CD8-positive, alpha-beta memory T cell (primary cell): ENCODE measurements at regions not wholly inside any gene's neighbourhood (a gene's known extent, or its start where the extent isn't known, plus 50 kb on each side); places are given as distances from the start of the nearest gene placed in this dataset.

Experiments
- CTCF ChIA-PET: fragments of 350-600 bp; sonication (Branson Sonifier 250); formaldehyde crosslinking; loops from one replicate; lab custom pipeline; 2021; ENCODE audit warnings: antibody characterized with exemption; lab: Charles Lee
- POLR2A ChIA-PET: fragments of 350-600 bp; sonication (Branson Sonifier 250); formaldehyde crosslinking; loops from one replicate; lab custom pipeline; 2021; ENCODE audit warnings: antibody characterized with exemption; lab: Charles Lee
- DNase-seq, 5 donors: peaks; one replicate each; pipeline versions ENCODE4 v3.0.0 to v3.0.0-alpha.2; 2020 to 2022; ENCODE audit warnings: mixed read lengths in 1 of 5
- H3K27ac ChIP-seq: one replicate; pipeline ENCODE4 v1.7.0; 2013; ENCODE audit warnings: low read depth, mild to moderate bottlenecking, low read length, moderate library complexity
- H3K27me3 ChIP-seq: 2 replicates; pipeline ENCODE4 v1.7.0; 2013; ENCODE audit warnings: low read length, mild to moderate bottlenecking; ENCODE audit not compliant: insufficient read depth, poor library complexity, severe bottlenecking
- H3K36me3 ChIP-seq: 2 replicates; pipeline ENCODE4 v1.7.0; 2013; ENCODE audit warnings: mild to moderate bottlenecking, low read length, moderate library complexity; ENCODE audit not compliant: insufficient read depth
- H3K4me1 ChIP-seq: 2 replicates; pipeline ENCODE4 v1.7.0; 2013; ENCODE audit warnings: mild to moderate bottlenecking, low read length, moderate library complexity; ENCODE audit not compliant: insufficient read depth
- H3K4me3 ChIP-seq: 2 replicates; pipeline ENCODE4 v1.7.0; 2013; ENCODE audit warnings: mild to moderate bottlenecking, low read length
- H3K9me3 ChIP-seq: 2 replicates; pipeline ENCODE4 v1.7.0; 2013; ENCODE audit warnings: mild to moderate bottlenecking, low read length
- H3K27ac Mint-ChIP-seq, 8 donors: one replicate each; pipeline ENCODE4 v1.8.0; 2020 to 2021; ENCODE audit warnings: mixed read lengths in 8 of 8, mild to moderate bottlenecking in 6 of 8, inconsistent platforms in 3 of 8, moderate library complexity in 3 of 8
- H3K27me3 Mint-ChIP-seq, 2 donors: one replicate each; pipeline ENCODE4 v1.8.0; 2020 to 2021; ENCODE audit warnings: mixed read lengths in 2 of 2, mild to moderate bottlenecking in 1 of 2, moderate library complexity in 1 of 2
- H3K36me3 Mint-ChIP-seq, 3 donors: one replicate each; pipeline ENCODE4 v1.8.0; 2020 to 2021; ENCODE audit warnings: mixed read lengths in 3 of 3, inconsistent platforms in 1 of 3, mild to moderate bottlenecking in 1 of 3
- H3K4me1 Mint-ChIP-seq, 3 donors: one replicate each; pipeline ENCODE4 v1.8.0; 2020 to 2021; ENCODE audit warnings: mixed read lengths in 3 of 3, inconsistent platforms in 1 of 3, mild to moderate bottlenecking in 1 of 3
- H3K4me3 Mint-ChIP-seq, 7 donors: one replicate each; pipeline ENCODE4 v1.8.0; 2020 to 2021; ENCODE audit warnings: mixed read lengths in 7 of 7, mild to moderate bottlenecking in 6 of 7, moderate library complexity in 4 of 7, inconsistent platforms in 2 of 7
- H3K9me3 Mint-ChIP-seq, 5 donors: one replicate each; pipeline ENCODE4 v1.8.0; 2020 to 2022; ENCODE audit warnings: mixed read lengths in 5 of 5, mild to moderate bottlenecking in 3 of 5, moderate library complexity in 2 of 5, inconsistent platforms in 1 of 5

DNA sequence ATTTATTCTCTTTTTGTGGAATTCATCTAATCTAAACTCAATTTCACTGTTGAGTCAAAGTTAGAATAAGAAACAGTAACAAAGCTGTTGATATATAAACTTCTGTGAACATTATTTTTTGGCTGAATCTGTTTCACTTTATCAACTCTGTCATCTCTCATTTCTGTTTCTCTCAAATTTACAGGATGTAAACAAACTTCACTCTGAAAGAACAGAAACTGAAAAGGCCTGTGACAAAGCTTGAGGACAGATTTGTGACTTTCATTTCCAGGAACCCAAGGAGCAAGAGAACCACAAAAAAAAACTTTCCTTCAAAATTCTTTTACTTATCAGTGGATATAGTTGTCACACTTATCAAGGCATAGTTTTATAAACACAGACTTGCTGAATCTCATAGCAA, 447.9 kb upstream of the OPRM1 start:
- H3K9me3 ChIP-seq, result no peaks in the 10 kb centered on the region
- H3K4me3 Mint-ChIP-seq, result no peak overlapping the region
- no peaks in the 10 kb centered on the region for H3K4me1 ChIP-seq
- H3K9me3 Mint-ChIP-seq, result peaks cover 2 to 7% (median 2%) of the 10 kb centered on the region in 5 donors
- H3K27ac Mint-ChIP-seq, result no peak overlapping the region
- H3K27me3 ChIP-seq, result no peaks in the 10 kb centered on the region
- H3K4me1 Mint-ChIP-seq, result no peaks in the 10 kb centered on the region
- no peak for DNase-seq
- no peaks in the 10 kb centered on the region for H3K27me3 Mint-ChIP-seq
- H3K36me3 Mint-ChIP-seq, result no peaks in the 10 kb centered on the region
- H3K27ac ChIP-seq, result no peak overlapping the region
- no peak overlapping the region for H3K4me3 ChIP-seq
- H3K36me3 ChIP-seq, result no peaks in the 10 kb centered on the region
- ChIA-PET POLR2A (no interaction called here), CTCF (no interaction called here)

DNA sequence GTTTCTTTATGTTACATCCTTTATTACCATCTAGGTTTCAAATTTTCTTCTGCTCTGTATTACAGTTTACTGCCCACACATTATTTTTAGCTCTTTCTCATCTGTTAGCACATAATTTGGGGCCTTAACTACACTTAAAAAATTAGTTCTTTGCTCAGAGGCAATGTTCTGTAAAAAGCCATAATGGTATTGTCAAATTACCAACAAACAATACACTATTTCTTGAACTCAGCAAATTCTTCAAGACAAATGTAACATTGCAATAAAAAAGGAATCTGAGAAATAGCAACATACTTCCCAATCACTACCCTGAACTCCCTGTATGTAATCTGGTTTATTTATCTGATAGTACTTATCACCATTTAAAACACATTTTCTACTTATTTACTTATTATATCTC, 448.6 kb upstream of the OPRM1 start:
- H3K9me3 Mint-ChIP-seq, result peaks cover 2 to 7% (median 2%) of the 10 kb centered on the region in 5 donors
- H3K4me1 Mint-ChIP-seq, result no peaks in the 10 kb centered on the region
- ChIA-PET POLR2A (no interaction called here), CTCF (no interaction called here)
- no peak overlapping the region for H3K27ac Mint-ChIP-seq
- no peak for DNase-seq
- H3K36me3 ChIP-seq, result no peaks in the 10 kb centered on the region
- H3K4me1 ChIP-seq, result no peaks in the 10 kb centered on the region
- no peaks in the 10 kb centered on the region for H3K36me3 Mint-ChIP-seq
- H3K9me3 ChIP-seq, result no peaks in the 10 kb centered on the region
- H3K27me3 ChIP-seq, result no peaks in the 10 kb centered on the region
- no peak overlapping the region for H3K4me3 ChIP-seq
- no peak overlapping the region for H3K27ac ChIP-seq
- no peak overlapping the region for H3K4me3 Mint-ChIP-seq
- H3K27me3 Mint-ChIP-seq, result no peaks in the 10 kb centered on the region

DNA sequence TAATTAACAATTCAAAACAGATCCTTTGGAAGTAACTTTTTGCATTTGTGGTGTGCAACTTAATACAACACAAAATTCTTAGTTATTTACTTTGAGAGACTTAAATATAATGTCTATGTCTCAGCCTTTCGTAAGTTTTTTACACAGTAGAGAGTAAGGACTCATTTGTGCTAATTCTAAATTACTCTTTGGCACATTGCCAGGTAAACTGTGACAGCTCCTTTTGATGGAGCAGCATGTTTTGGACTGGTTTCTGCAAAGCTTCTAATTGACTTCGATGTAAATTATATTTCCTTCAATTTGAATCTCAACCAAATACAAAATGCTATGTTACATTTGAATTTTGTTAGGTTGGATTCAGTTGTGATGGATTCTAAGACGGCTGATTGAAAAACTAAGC, 450.7 kb upstream of the OPRM1 start:
- no peaks in the 10 kb centered on the region for H3K36me3 ChIP-seq
- H3K27ac ChIP-seq, result no peak overlapping the region
- no peaks in the 10 kb centered on the region for H3K4me1 ChIP-seq
- no peak overlapping the region for H3K27ac Mint-ChIP-seq
- ChIA-PET POLR2A (no interaction called here), CTCF (no interaction called here)
- peaks cover 0 to 7% (median 2%) of the 10 kb centered on the region in 5 donors for H3K9me3 Mint-ChIP-seq
- H3K4me3 ChIP-seq, result no peak overlapping the region
- no peak for DNase-seq
- no peak overlapping the region for H3K4me3 Mint-ChIP-seq
- no peaks in the 10 kb centered on the region for H3K27me3 ChIP-seq
- H3K4me1 Mint-ChIP-seq, result no peaks in the 10 kb centered on the region
- no peaks in the 10 kb centered on the region for H3K36me3 Mint-ChIP-seq
- H3K9me3 ChIP-seq, result no peaks in the 10 kb centered on the region
- no peaks in the 10 kb centered on the region for H3K27me3 Mint-ChIP-seq

DNA sequence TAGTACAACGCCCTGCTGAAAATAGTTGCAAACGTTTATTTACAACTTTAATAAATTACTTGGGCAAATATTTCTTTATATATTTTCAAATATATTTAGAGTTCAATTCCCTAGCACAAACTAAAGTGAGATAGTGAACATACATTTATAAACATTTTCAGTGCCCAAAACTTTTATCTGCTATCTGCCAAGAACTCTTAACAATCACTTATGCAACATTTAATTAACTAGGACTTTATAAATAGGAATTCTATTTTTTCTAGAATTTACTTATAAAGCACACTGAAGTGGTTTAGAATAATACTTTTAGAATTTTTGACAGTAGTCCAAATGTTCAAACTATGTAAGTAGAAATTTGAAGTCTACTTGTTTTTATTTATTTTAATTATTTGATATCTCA, 452.6 kb upstream of the RGS17 start:
- no peaks in the 10 kb centered on the region for H3K36me3 Mint-ChIP-seq
- no peak overlapping the region for H3K27ac Mint-ChIP-seq
- no peak for DNase-seq
- no peak overlapping the region for H3K4me3 Mint-ChIP-seq
- H3K4me1 Mint-ChIP-seq, result no peaks in the 10 kb centered on the region
- Histone ChIP-seq H3K27ac (no peak overlapping the region), H3K27me3 (no peaks in the 10 kb centered on the region), H3K4me1 (no peaks in the 10 kb centered on the region), H3K9me3 (no peaks in the 10 kb centered on the region), H3K4me3 (no peak overlapping the region), H3K36me3 (no peaks in the 10 kb centered on the region)
- no peaks in the 10 kb centered on the region for H3K27me3 Mint-ChIP-seq
- ChIA-PET CTCF (no interaction called here), POLR2A (no interaction called here)
- peaks cover 0 to 9% (median 1%) of the 10 kb centered on the region in 5 donors for H3K9me3 Mint-ChIP-seq

DNA sequence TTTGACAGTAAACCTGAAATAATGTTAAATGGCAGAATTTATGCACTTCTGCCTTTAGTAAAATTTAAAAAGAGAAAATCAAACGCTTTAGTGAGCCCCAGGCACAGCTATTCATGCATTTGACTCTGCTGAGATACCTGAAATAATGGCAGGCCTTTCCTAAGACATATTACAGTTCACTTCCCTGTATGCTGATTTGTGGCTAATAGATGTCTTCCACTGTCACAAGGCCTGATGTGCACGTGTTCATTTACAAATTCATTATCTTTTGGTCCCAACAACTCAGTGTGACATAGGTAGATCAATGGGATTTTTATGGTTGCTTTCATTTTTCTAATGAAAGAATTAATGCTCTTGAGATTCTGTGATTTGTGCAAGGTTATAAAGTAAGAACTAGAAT, 449.7 kb upstream of the RGS17 start:
- peaks cover 0 to 12% (median 5%) of the 10 kb centered on the region in 5 donors for H3K9me3 Mint-ChIP-seq
- ChIA-PET POLR2A (no interaction called here), CTCF (no interaction called here)
- H3K36me3 Mint-ChIP-seq, result no peaks in the 10 kb centered on the region
- Histone ChIP-seq H3K4me1 (no peaks in the 10 kb centered on the region), H3K36me3 (no peaks in the 10 kb centered on the region), H3K9me3 (no peaks in the 10 kb centered on the region), H3K27me3 (no peaks in the 10 kb centered on the region), H3K4me3 (no peak overlapping the region), H3K27ac (no peak overlapping the region)
- no peak overlapping the region for H3K27ac Mint-ChIP-seq
- no peak overlapping the region for H3K4me3 Mint-ChIP-seq
- no peak for DNase-seq
- H3K27me3 Mint-ChIP-seq, result no peaks in the 10 kb centered on the region
- H3K4me1 Mint-ChIP-seq, result no peaks in the 10 kb centered on the region

DNA sequence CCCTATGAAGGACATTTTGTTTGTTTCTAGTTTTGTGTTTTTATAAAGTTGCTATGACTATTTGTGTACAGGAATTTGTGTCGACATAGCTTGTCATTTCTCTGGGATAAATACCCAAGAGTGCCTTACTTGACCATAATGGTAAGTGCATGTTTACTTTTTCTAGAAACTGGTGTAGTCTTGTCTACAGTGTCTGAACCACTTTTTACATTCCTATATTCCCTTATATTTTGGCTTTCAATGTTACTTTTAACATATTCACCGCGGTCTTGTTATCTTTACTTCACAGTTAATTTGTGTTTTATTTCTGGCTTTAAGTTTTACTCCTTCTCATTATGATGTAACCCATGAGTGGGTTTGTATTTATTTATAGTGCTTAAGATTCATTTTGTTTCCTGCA, 444.4 kb upstream of the RGS17 start:
- Histone ChIP-seq H3K36me3 (no peaks in the 10 kb centered on the region), H3K9me3 (no peaks in the 10 kb centered on the region), H3K27me3 (no peaks in the 10 kb centered on the region), H3K4me3 (no peak overlapping the region), H3K27ac (no peak overlapping the region), H3K4me1 (no peaks in the 10 kb centered on the region)
- CTCF ChIA-PET, result no interaction called here
- H3K27ac Mint-ChIP-seq, result no peak overlapping the region
- H3K4me3 Mint-ChIP-seq, result no peak overlapping the region
- H3K4me1 Mint-ChIP-seq, result no peaks in the 10 kb centered on the region
- POLR2A ChIA-PET, result no interaction called here
- peaks cover 0 to 24% (median 11%) of the 10 kb centered on the region in 5 donors for H3K9me3 Mint-ChIP-seq
- H3K27me3 Mint-ChIP-seq, result no peaks in the 10 kb centered on the region
- DNase-seq, result no peak
- H3K36me3 Mint-ChIP-seq, result no peaks in the 10 kb centered on the region

DNA sequence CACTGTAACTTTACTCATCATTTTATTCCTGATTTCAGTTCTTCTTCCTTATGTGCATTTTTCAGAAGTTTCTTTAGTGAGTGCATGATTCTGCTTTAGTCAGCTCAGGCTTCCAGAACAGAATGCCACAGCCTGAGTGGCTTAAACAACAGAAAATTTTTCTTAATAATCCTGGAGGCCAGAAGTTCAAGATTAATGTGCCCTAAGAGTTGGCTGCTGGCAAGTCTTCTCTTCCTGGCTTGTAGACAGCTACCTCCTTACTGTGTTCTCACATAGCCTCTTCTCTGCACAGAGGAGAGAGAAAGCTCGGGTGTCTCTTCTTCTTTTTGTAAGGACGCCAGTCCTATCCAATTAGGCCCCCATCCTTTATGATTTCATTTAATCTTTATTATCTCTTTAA, 443.1 kb upstream of the RGS17 start:
- no peaks in the 10 kb centered on the region for H3K36me3 ChIP-seq
- H3K27me3 Mint-ChIP-seq, result no peaks in the 10 kb centered on the region
- H3K27ac Mint-ChIP-seq, result no peak overlapping the region
- no peaks in the 10 kb centered on the region for H3K36me3 Mint-ChIP-seq
- H3K9me3 Mint-ChIP-seq, result peaks cover 0 to 24% (median 9%) of the 10 kb centered on the region in 5 donors
- H3K27ac ChIP-seq, result no peak overlapping the region
- ChIA-PET CTCF (no interaction called here), POLR2A (no interaction called here)
- no peak overlapping the region for H3K4me3 ChIP-seq
- no peak for DNase-seq
- H3K27me3 ChIP-seq, result no peaks in the 10 kb centered on the region
- H3K4me1 ChIP-seq, result no peaks in the 10 kb centered on the region
- H3K9me3 ChIP-seq, result no peaks in the 10 kb centered on the region
- H3K4me1 Mint-ChIP-seq, result no peaks in the 10 kb centered on the region
- no peak overlapping the region for H3K4me3 Mint-ChIP-seq

DNA sequence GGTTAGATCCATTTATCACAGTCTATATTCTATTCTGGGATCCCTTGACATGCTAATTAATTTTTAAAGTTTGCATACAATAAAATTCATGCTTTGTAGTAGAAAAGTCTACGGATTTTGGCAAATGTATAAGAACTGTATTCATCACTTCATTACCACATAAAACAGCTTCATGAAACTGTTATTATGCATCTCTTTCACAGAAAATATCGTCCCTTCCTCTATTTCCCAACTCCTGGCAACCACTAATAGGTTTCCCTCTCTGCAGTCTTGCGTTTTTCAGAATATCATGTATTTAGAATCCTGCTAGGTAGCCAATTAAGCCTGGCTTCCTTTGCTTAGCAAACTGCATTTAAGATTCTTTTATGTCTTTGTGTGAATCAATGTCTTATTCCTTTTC, 441.3 kb upstream of the RGS17 start:
- Mint-ChIP-seq H3K27ac (no peak overlapping the region), H3K4me3 (no peak overlapping the region), H3K27me3 (no peaks in the 10 kb centered on the region), H3K36me3 (no peaks in the 10 kb centered on the region), H3K9me3 (peaks cover 0 to 18% (median 6%) of the 10 kb centered on the region in 5 donors), H3K4me1 (no peaks in the 10 kb centered on the region)
- Histone ChIP-seq H3K9me3 (no peaks in the 10 kb centered on the region), H3K27me3 (no peaks in the 10 kb centered on the region), H3K4me1 (no peaks in the 10 kb centered on the region), H3K4me3 (no peak overlapping the region), H3K27ac (no peak overlapping the region), H3K36me3 (no peaks in the 10 kb centered on the region)
- CTCF ChIA-PET, result no interaction called here
- POLR2A ChIA-PET, result no interaction called here
- DNase-seq, result no peak

DNA sequence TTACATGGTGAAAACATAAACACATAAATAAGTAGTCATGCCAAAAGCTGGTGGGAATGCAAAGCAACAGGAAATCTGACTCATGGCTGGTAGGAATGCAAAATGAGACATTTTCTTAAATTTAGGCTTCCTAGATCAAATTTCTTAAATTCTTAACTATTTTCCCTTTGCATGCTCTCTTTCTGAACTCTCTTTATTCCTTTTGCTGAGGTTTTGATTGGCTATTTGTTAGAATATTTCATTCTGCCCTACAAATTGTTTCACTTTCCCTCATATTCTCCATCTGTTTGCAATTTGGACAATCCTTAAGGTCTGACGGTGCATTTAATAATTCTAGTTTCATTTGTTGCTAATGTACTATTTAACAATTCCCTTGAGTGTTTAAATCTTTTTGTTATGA, 437.5 kb upstream of the RGS17 start:
- Mint-ChIP-seq H3K9me3 (peaks cover 0 to 7% (median 3%) of the 10 kb centered on the region in 5 donors), H3K27ac (no peak overlapping the region), H3K36me3 (no peaks in the 10 kb centered on the region), H3K4me3 (no peak overlapping the region), H3K4me1 (no peaks in the 10 kb centered on the region), H3K27me3 (no peaks in the 10 kb centered on the region)
- no peak overlapping the region for H3K27ac ChIP-seq
- no peaks in the 10 kb centered on the region for H3K9me3 ChIP-seq
- ChIA-PET POLR2A (no interaction called here), CTCF (no interaction called here)
- no peaks in the 10 kb centered on the region for H3K36me3 ChIP-seq
- H3K4me3 ChIP-seq, result no peak overlapping the region
- H3K4me1 ChIP-seq, result no peaks in the 10 kb centered on the region
- no peak for DNase-seq
- no peaks in the 10 kb centered on the region for H3K27me3 ChIP-seq
